ENCODE measurements at regions not wholly inside any gene's neighbourhood (a gene's known extent, or its start where the extent isn't known, plus 50 kb on each side); places are given as distances from the start of the nearest gene placed in this dataset.
"Not testable (repeated sequence)": the region's sequence is repeated elsewhere in the genome, so short reads cannot be mapped to it uniquely, and the experiment has no call there.

DNA sequence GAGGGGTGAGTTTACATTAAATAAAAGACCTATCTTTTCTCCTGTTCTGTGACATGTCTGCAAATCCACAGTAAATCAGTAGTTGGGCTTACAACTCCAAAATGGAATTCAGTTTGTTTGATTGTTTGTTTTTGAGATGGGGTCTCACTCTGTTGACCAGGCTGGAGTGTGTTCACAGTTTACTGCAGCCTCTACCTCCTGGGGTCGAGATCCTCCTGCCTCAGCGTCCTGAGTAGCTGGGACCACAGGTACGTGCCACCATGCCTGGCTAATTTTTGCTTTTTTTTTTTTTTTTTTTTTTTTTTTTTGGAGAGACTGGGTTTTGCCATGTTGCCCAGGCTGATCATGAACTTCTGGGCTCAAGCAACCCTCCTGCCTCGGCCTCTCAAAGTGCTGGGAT is 63.5 kb upstream of the ADPGK start:
- no peak for DNase-seq (ENCODE audit: extremely low spot score)
- POLR2A ChIA-PET = no interaction called here
- CTCF ChIA-PET = no interaction called here
- no peak for TF ChIP-seq ZNF384 (IDR thresholded peaks at IDR 0.05)
- no peak for TF ChIP-seq TARDBP (IDR thresholded peaks at IDR 0.05)
- TF ChIP-seq ELF4 (IDR thresholded peaks at IDR 0.05) = no peak
- no peak for TF ChIP-seq SP1 (IDR thresholded peaks at IDR 0.05)
- no peak for TF ChIP-seq ARNT (IDR thresholded peaks at IDR 0.05)
- TF ChIP-seq NFRKB (IDR thresholded peaks at IDR 0.05) = no peak

DNA sequence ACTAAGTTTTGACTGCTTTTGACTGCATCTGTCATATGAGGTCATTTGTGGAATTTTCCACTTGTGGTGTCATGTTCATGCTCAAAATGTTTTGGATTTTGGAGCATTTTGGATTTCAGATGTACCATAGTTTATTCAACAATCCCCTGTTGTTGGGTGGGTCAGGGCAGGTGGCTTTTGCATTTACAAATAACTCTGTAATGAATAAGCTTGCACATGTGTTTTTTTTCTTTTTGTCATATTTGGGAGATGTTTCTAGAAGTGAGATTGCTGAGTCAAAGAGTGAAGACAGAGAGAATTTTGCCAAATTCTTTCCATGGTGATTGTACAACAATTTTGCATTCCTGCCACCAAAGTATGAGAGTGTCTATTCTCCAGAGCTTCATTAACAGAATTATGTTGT is 62.4 kb upstream of the ADPGK start:
- POLR2A ChIA-PET = no interaction called here
- no peak for DNase-seq (ENCODE audit: extremely low spot score)
- CTCF ChIA-PET = interaction anchor here (0.5 kb wide), 1 partner anchor 50 kb away, joined by 3 read pairs; no protein-coding TSS in a partner anchor
- no peak for TF ChIP-seq NFRKB (IDR thresholded peaks at IDR 0.05)
- TF ChIP-seq TARDBP (IDR thresholded peaks at IDR 0.05) = no peak
- no peak for TF ChIP-seq BHLHE40 (IDR thresholded peaks at IDR 0.05; ENCODE audit: borderline replicate concordance)
- no peak for TF ChIP-seq FOXK2 (IDR thresholded peaks at IDR 0.05)
- no peak for TF ChIP-seq L3MBTL2 (conservative IDR thresholded peaks at IDR 0.05)
- no peak for TF ChIP-seq LEF1 (IDR thresholded peaks at IDR 0.05; ENCODE audit: borderline replicate concordance)

DNA sequence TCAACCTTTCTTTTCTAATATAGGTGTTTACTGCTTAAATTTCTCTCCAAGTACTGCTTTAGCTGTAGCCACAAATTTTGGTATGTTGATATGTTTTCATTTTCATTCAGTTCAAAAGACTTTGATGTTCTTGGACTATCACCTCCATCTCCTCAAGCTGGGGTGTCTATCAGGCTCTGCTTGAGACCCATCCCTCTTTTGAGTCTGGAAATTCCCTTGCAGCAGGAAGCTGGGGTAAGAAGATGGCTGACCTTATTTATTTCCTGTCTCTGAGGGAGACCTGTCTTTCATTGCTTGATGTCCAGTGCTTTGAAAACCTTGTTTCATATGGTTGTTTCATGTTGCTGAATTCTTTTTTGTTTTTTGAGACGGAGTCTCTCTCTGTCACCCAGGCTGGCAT is 60.5 kb upstream of the ADPGK start:
- TF ChIP-seq PKNOX1 (IDR thresholded peaks at IDR 0.05) (no peak), NFRKB (IDR thresholded peaks at IDR 0.05) (no peak), HDGF (IDR thresholded peaks at IDR 0.05; ENCODE audit: borderline replicate concordance) (no peak), SP1 (IDR thresholded peaks at IDR 0.05) (no peak), SUZ12 (IDR thresholded peaks at IDR 0.05) (no peak), ZNF384 (IDR thresholded peaks at IDR 0.05) (no peak), BHLHE40 (IDR thresholded peaks at IDR 0.05; ENCODE audit: borderline replicate concordance) (no peak), FOXM1 (IDR thresholded peaks at IDR 0.05; ENCODE audit: borderline replicate concordance) (no peak), ELF4 (IDR thresholded peaks at IDR 0.05) (no peak), L3MBTL2 (conservative IDR thresholded peaks at IDR 0.05) (no peak), FOXK2 (IDR thresholded peaks at IDR 0.05) (no peak), LEF1 (IDR thresholded peaks at IDR 0.05; ENCODE audit: borderline replicate concordance) (no peak), FOXA1 (IDR thresholded peaks at IDR 0.05) (no peak), CTBP1 (IDR thresholded peaks at IDR 0.05; ENCODE audit: borderline replicate concordance) (no peak), TARDBP (IDR thresholded peaks at IDR 0.05) (no peak), ARNT (IDR thresholded peaks at IDR 0.05) (no peak)
- ChIA-PET CTCF (no interaction called here), POLR2A (no interaction called here)
- no peak for DNase-seq (ENCODE audit: extremely low spot score)

- POLR2A ChIA-PET; DNase-seq (ENCODE audit: extremely low spot score); CTCF ChIA-PET: not testable (repeated sequence)
Measured at GRCh38 chr15:72843340-72843739, 59.8 kb upstream of the ADPGK start.

- no peak for TF ChIP-seq ELF4 (IDR thresholded peaks at IDR 0.05)
- TF ChIP-seq HDGF (IDR thresholded peaks at IDR 0.05; ENCODE audit: borderline replicate concordance) = no peak
- no peak for TF ChIP-seq BHLHE40 (IDR thresholded peaks at IDR 0.05; ENCODE audit: borderline replicate concordance)
- no peak for TF ChIP-seq ZNF384 (IDR thresholded peaks at IDR 0.05)
- no peak for TF ChIP-seq FOXA1 (IDR thresholded peaks at IDR 0.05)
- no peak for TF ChIP-seq FOXM1 (IDR thresholded peaks at IDR 0.05; ENCODE audit: borderline replicate concordance)
- no peak for TF ChIP-seq FOXK2 (IDR thresholded peaks at IDR 0.05)
- TF ChIP-seq L3MBTL2 (conservative IDR thresholded peaks at IDR 0.05) = no peak
- no peak for TF ChIP-seq SP1 (IDR thresholded peaks at IDR 0.05)
- no peak for TF ChIP-seq NFRKB (IDR thresholded peaks at IDR 0.05)
- TF ChIP-seq CTBP1 (IDR thresholded peaks at IDR 0.05; ENCODE audit: borderline replicate concordance) = no peak
- no peak for TF ChIP-seq ARNT (IDR thresholded peaks at IDR 0.05)
- no peak for TF ChIP-seq SUZ12 (IDR thresholded peaks at IDR 0.05)
- TF ChIP-seq TARDBP (IDR thresholded peaks at IDR 0.05) = no peak
- DNase-seq (ENCODE audit: extremely low spot score) = no peak
- CTCF ChIA-PET = no interaction called here
- POLR2A ChIA-PET = no interaction called here
Measured at GRCh38 chr15:72840114-72840513, 56.6 kb upstream of the ADPGK start.

DNA sequence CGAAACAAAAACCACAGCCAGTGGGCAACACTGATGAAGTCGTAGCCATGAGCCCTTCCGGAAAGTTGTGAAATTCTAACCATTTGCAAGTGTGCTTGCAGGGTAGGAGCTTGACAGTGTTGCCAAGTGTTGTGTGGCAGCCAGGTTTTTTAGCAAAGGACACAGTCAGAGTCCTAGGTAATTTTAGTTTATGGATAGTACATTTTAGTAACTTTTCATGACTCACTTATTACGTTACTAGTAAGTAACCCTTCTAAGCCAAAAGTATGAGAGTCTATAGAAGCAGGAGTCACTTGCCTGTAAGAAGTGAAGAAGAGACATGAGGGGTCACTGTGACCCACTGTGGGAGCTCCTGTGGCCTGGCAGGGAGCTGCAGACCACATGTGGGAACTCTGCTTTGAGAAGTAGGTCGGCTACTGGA is 54.8 kb upstream of the ADPGK start:
- no peak for DNase-seq (ENCODE audit: extremely low spot score)
- CTCF ChIA-PET = interaction anchor here (0.7 kb wide), 2 partner anchors 214 to 252 kb away, joined by 3 to 4 read pairs; no protein-coding TSS in a partner anchor
- TF ChIP-seq ZNF384 (IDR thresholded peaks at IDR 0.05) (no peak), NFRKB (IDR thresholded peaks at IDR 0.05) (no peak), TARDBP (IDR thresholded peaks at IDR 0.05) (no peak), PKNOX1 (IDR thresholded peaks at IDR 0.05) (no peak), ELF4 (IDR thresholded peaks at IDR 0.05) (no peak), CTBP1 (IDR thresholded peaks at IDR 0.05; ENCODE audit: borderline replicate concordance) (no peak), HDGF (IDR thresholded peaks at IDR 0.05; ENCODE audit: borderline replicate concordance) (no peak), ARNT (IDR thresholded peaks at IDR 0.05) (no peak), FOXA1 (IDR thresholded peaks at IDR 0.05) (no peak), FOXM1 (IDR thresholded peaks at IDR 0.05; ENCODE audit: borderline replicate concordance) (no peak), L3MBTL2 (conservative IDR thresholded peaks at IDR 0.05) (no peak), FOXK2 (IDR thresholded peaks at IDR 0.05) (no peak), SP1 (IDR thresholded peaks at IDR 0.05) (no peak), SUZ12 (IDR thresholded peaks at IDR 0.05) (no peak), LEF1 (IDR thresholded peaks at IDR 0.05; ENCODE audit: borderline replicate concordance) (no peak), BHLHE40 (IDR thresholded peaks at IDR 0.05; ENCODE audit: borderline replicate concordance) (no peak)
- POLR2A ChIA-PET = no interaction called here

- POLR2A ChIA-PET = no interaction called here
- CTCF ChIA-PET = no interaction called here
- TF ChIP-seq NFRKB (IDR thresholded peaks at IDR 0.05) (no peak), BHLHE40 (IDR thresholded peaks at IDR 0.05; ENCODE audit: borderline replicate concordance) (no peak), SP1 (IDR thresholded peaks at IDR 0.05) (no peak), ELF4 (IDR thresholded peaks at IDR 0.05) (no peak), TARDBP (IDR thresholded peaks at IDR 0.05) (no peak), HDGF (IDR thresholded peaks at IDR 0.05; ENCODE audit: borderline replicate concordance) (no peak), ARNT (IDR thresholded peaks at IDR 0.05) (no peak), PKNOX1 (IDR thresholded peaks at IDR 0.05) (no peak), CTBP1 (IDR thresholded peaks at IDR 0.05; ENCODE audit: borderline replicate concordance) (no peak), ZNF384 (IDR thresholded peaks at IDR 0.05) (no peak), L3MBTL2 (conservative IDR thresholded peaks at IDR 0.05) (no peak), FOXK2 (IDR thresholded peaks at IDR 0.05) (no peak), SUZ12 (IDR thresholded peaks at IDR 0.05) (no peak), FOXA1 (IDR thresholded peaks at IDR 0.05) (no peak), FOXM1 (IDR thresholded peaks at IDR 0.05; ENCODE audit: borderline replicate concordance) (no peak), LEF1 (IDR thresholded peaks at IDR 0.05; ENCODE audit: borderline replicate concordance) (no peak)
- DNase-seq (ENCODE audit: extremely low spot score) = no peak
Measured at GRCh38 chr15:72836676-72837330, 53.2 kb upstream of the ADPGK start.

Measured in HEK293T (cell line).